Gastroesophageal sphincter (tissue), 4 donors: ENCODE measurements at regions not wholly inside any gene's neighbourhood (a gene's known extent, or its start where the extent isn't known, plus 50 kb on each side); places are given as distances from the start of the nearest gene placed in this dataset.

Source experiments
- ATAC-seq: fragments of 150-250 bp; one replicate; pipeline ENCODE4 v1.9.1; 2016; ENCODE audit warnings: mild to moderate bottlenecking, moderate library complexity
- H3K27ac ChIP-seq, 4 donors: fragments of 200-600 bp; sonication (generic) in 3 of 4; 1 replicate in 3 of 4; 2 replicates in 1 of 4; pipeline ENCODE4 v1.5.1; 2016 to 2019
- H3K27me3 ChIP-seq: fragments of 200-600 bp; sonication (generic); one replicate; pipeline ENCODE4 v1.5.1; 2019
- H3K36me3 ChIP-seq, 2 donors: fragments of 200-600 bp; sonication (generic); one replicate each; pipeline ENCODE4 v1.5.1; 2019; ENCODE audit warnings: control low read depth in 1 of 2
- H3K4me1 ChIP-seq, 3 donors: fragments of 200-600 bp; sonication (generic); 1 replicate in 2 of 3; 2 replicates in 1 of 3; pipeline ENCODE4 v1.5.1; 2016 to 2019; ENCODE audit warnings: control low read depth in 2 of 3
- H3K4me3 ChIP-seq, 2 donors: fragments of 200-600 bp; sonication (generic); one replicate each; pipeline ENCODE4 v1.5.1; 2019; ENCODE audit warnings: mild to moderate bottlenecking in 1 of 2, moderate library complexity in 1 of 2
- H3K9me3 ChIP-seq, 3 donors: fragments of 200-600 bp; sonication (generic); one replicate each; pipeline ENCODE4 v1.5.1; 2017 to 2019; ENCODE audit warnings: control low read depth in 2 of 3
- EP300 ChIP-seq: sonication (generic); formaldehyde crosslinking; IDR thresholded peaks from one replicate; pipeline ENCODE4 v1.6.1; 2017; ENCODE audit warnings: antibody characterized with exemption, mild to moderate bottlenecking
- POLR2A ChIP-seq, 2 donors: fragments of 450-650 bp; IDR thresholded peaks; one replicate each; pipeline ENCODE4 v1.6.1; 2017; ENCODE audit warnings: antibody characterized with exemption in 2 of 2, mild to moderate bottlenecking in 2 of 2, moderate library complexity in 1 of 2
- POLR2AphosphoS5 ChIP-seq: sonication (generic); formaldehyde crosslinking; IDR thresholded peaks from one replicate; pipeline ENCODE4 v1.6.1; 2017; ENCODE audit warnings: antibody characterized with exemption
- WGBS, 2 donors: methylation state at CpG; one replicate each; pipeline ENCODE4 v1.1.5; 2018; ENCODE audit warnings: low coverage in 1 of 2; 5-methylcytosine and 5-hydroxymethylcytosine counted together
- TF ChIP-seq, protein P1 (sequence below), 4 experiments: fragments of 200-600 bp in 2 of 4; fragments of 450-650 bp in 2 of 4; sonication (generic) in 1 of 4; IDR thresholded peaks; one replicate each; pipeline ENCODE4 v1.5.1; 2017 to 2019; ENCODE audit warnings: antibody characterized with exemption in 4 of 4, mild to moderate bottlenecking in 2 of 4, moderate library complexity in 2 of 4

DNA sequence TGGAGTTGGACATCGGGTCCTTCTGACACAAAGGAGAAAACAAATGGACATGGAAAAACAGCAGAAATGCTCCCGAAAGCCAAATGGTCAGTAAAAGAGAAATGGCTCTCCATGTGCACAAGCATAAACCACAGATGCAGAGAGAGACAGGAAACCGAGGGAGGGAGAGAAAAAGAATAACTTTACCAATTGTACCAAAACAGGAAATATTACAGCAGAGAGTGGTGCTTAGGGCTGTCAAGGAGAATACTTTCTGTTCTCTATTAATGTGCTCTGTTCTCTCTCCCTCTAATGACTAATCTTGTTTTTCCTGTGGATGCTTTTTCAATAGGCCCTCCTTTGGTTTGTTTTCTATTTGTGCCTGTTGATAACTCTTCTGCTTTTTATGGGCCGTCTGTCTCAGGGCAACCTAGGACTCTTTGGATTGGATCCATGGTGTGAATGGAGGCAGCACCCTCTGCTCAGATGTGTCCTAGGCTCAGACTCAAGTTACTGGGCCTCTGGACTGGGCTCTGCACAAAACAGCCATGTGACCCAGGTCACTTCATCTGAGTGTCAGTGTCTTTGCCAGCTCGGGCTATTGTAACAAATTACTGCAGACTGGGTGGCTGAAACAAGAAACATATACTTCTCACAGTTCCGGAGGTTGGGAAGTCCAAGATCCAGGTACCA is 663.0 kb downstream of the NPHP4 start:
- Histone ChIP-seq H3K4me3 (no peak overlapping the region), H3K27ac (no peak overlapping the region), H3K27me3 (peaks cover 40% of the 10 kb centered on the region), H3K9me3 (peaks cover 0 to 19% (median 0%) of the 10 kb centered on the region in 3 donors), H3K36me3 (no peaks in the 10 kb centered on the region), H3K4me1 (no peaks in the 10 kb centered on the region)
- no peak for TF ChIP-seq POLR2AphosphoS5
- TF ChIP-seq POLR2A (IDR thresholded peaks at IDR 0.05) = no peak
- TF ChIP-seq, protein P1, sequence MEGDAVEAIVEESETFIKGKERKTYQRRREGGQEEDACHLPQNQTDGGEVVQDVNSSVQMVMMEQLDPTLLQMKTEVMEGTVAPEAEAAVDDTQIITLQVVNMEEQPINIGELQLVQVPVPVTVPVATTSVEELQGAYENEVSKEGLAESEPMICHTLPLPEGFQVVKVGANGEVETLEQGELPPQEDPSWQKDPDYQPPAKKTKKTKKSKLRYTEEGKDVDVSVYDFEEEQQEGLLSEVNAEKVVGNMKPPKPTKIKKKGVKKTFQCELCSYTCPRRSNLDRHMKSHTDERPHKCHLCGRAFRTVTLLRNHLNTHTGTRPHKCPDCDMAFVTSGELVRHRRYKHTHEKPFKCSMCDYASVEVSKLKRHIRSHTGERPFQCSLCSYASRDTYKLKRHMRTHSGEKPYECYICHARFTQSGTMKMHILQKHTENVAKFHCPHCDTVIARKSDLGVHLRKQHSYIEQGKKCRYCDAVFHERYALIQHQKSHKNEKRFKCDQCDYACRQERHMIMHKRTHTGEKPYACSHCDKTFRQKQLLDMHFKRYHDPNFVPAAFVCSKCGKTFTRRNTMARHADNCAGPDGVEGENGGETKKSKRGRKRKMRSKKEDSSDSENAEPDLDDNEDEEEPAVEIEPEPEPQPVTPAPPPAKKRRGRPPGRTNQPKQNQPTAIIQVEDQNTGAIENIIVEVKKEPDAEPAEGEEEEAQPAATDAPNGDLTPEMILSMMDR (IDR thresholded peaks at IDR 0.05) = no peak
- no peak for TF ChIP-seq EP300
- no peak for ATAC-seq
- 69 to 78% methylated on average over 3 to 4 of the region's 6 CpGs for WGBS, 2 donors

GRCh38 chr1:5324883-5325282 is 667.3 kb downstream of the NPHP4 start:
- H3K27me3 ChIP-seq = peaks cover 15% of the 10 kb centered on the region
- no peak overlapping the region for H3K4me3 ChIP-seq
- 33% methylated on average over 1 of the region's 2 CpGs; no CpG with 5 or more reads in 1 of the 2 donors for WGBS, 2 donors
- ATAC-seq = no peak
- no peak overlapping the region for H3K27ac ChIP-seq
- peaks cover 0 to 32% (median 0%) of the 10 kb centered on the region in 3 donors for H3K9me3 ChIP-seq
- no peak for TF ChIP-seq POLR2A (IDR thresholded peaks at IDR 0.05)
- TF ChIP-seq EP300 = no peak
- no peak for TF ChIP-seq POLR2AphosphoS5
- TF ChIP-seq, protein P1 (IDR thresholded peaks at IDR 0.05) = no peak
- no peaks in the 10 kb centered on the region for H3K4me1 ChIP-seq
- no peaks in the 10 kb centered on the region for H3K36me3 ChIP-seq

GRCh38 chr1:5318143-5318816 is 663.9 kb downstream of the AJAP1 start:
- no peak for ATAC-seq
- TF ChIP-seq EP300 = no peak
- no peak for TF ChIP-seq POLR2AphosphoS5
- TF ChIP-seq, protein P1 (IDR thresholded peaks at IDR 0.05) = no peak
- no peak for TF ChIP-seq POLR2A (IDR thresholded peaks at IDR 0.05)
- WGBS, 2 donors = 79 to 84% methylated on average over 10 to 15 of the region's 15 CpGs
- Histone ChIP-seq H3K27me3 (peaks cover 38% of the 10 kb centered on the region), H3K27ac (no peak overlapping the region), H3K36me3 (no peaks in the 10 kb centered on the region), H3K4me1 (no peaks in the 10 kb centered on the region), H3K4me3 (no peak overlapping the region), H3K9me3 (peaks cover 0 to 13% (median 0%) of the 10 kb centered on the region in 3 donors)

DNA sequence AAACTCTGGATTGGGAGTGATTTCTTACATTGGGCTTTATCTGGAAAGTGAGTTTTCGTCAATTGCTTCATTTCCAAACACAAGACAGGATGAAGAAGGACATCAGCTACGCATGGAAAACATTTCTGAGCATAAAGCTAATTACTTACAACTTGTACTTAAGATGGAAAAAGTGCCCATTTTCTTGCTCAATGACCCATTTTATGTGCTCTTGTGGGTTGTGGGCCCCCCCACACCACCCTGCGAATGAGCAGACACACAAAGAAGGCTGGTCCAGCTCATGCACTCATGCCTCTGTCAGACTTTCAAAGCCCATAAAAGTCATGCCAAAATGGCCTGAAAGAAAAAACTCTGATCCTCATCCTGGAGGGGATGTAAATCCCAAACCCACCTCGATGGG is 663.0 kb downstream of the AJAP1 start:
- no peak for ATAC-seq
- TF ChIP-seq POLR2A (IDR thresholded peaks at IDR 0.05) (no peak), EP300 (no peak), POLR2AphosphoS5 (no peak)
- TF ChIP-seq, protein P1 (IDR thresholded peaks at IDR 0.05) = no peak
- Histone ChIP-seq H3K9me3 (peaks cover 0 to 13% (median 0%) of the 10 kb centered on the region in 3 donors), H3K4me1 (no peaks in the 10 kb centered on the region), H3K27me3 (peaks cover 41% of the 10 kb centered on the region), H3K36me3 (no peaks in the 10 kb centered on the region), H3K27ac (no peak overlapping the region), H3K4me3 (no peak overlapping the region)
- 45 to 51% methylated on average over 3 to 4 of the region's 4 CpGs for WGBS, 2 donors

DNA sequence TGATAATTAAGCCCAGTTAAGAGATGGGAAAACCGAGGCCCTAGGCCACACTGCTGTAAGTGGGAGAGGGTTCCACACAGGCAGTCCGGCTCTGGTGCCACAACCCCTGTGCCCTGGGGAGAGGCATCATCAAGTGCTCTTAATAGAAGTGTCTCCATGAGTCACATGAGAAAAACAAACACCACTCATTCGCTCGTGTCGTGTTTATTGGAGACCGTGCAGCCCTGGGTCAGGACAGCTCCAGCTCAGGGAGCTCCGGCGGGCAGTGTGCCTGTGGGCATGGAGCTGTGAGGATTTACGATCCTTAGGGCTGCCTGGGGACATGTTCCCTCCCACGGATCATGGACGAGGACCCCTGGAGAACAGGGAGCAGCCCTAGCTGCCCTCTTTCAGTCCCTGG is 658.5 kb downstream of the AJAP1 start:
- H3K36me3 ChIP-seq = no peaks in the 10 kb centered on the region
- H3K27ac ChIP-seq = no peak overlapping the region
- no peaks in the 10 kb centered on the region for H3K9me3 ChIP-seq
- H3K4me3 ChIP-seq = no peak overlapping the region
- no peaks in the 10 kb centered on the region for H3K4me1 ChIP-seq
- peaks cover 60% of the 10 kb centered on the region for H3K27me3 ChIP-seq
- TF ChIP-seq, protein P1 (IDR thresholded peaks at IDR 0.05) = no peak
- TF ChIP-seq EP300 (no peak), POLR2AphosphoS5 (no peak), POLR2A (IDR thresholded peaks at IDR 0.05) (no peak)
- ATAC-seq = no peak
- 64 to 68% methylated on average over 4 to 5 of the region's 11 CpGs for WGBS, 2 donors
